Neural cell (in vitro differentiated cells): ENCODE measurements at regions not wholly inside any gene's neighbourhood (a gene's known extent, or its start where the extent isn't known, plus 50 kb on each side); places are given as distances from the start of the nearest gene placed in this dataset.

Experiments
- H2AFZ ChIP-seq: fragments of 200-600, 300-800 bp; sonication (generic), shearing (Covaris generic); 2 replicates; pipeline ENCODE4 v1.6.0; 2014; ENCODE audit warnings: low read depth, mild to moderate bottlenecking, antibody characterized with exemption, low read length, moderate library complexity
- H3F3A ChIP-seq: fragments of 200-600 bp; shearing (Covaris generic); 2 replicates; pipeline ENCODE4 v1.6.1; 2016; ENCODE audit warnings: mild to moderate bottlenecking, moderate library complexity, mixed read lengths, antibody characterized with exemption, low read length; ENCODE audit not compliant: insufficient read depth, poor library complexity, severe bottlenecking
- H3K27ac ChIP-seq: fragments of 200-600, 300-800 bp; sonication (generic), shearing (Covaris generic); 2 replicates; pipeline ENCODE4 v1.5.1; 2014; ENCODE audit warnings: mild to moderate bottlenecking, low read length, moderate library complexity
- H3K27me3 ChIP-seq: fragments of 300-800, 200-600 bp; sonication (generic), shearing (Covaris generic); 2 replicates; pipeline ENCODE4 v1.6.0; 2014; ENCODE audit warnings: mild to moderate bottlenecking, low read depth, low read length, moderate library complexity; ENCODE audit not compliant: insufficient read depth
- H3K36me3 ChIP-seq: fragments of 300-800, 200-600 bp; sonication (generic), shearing (Covaris generic); 2 replicates; pipeline ENCODE4 v1.5.1; 2014; ENCODE audit warnings: mild to moderate bottlenecking, antibody characterized with exemption, low read length, moderate library complexity; ENCODE audit not compliant: insufficient read depth
- H3K4me2 ChIP-seq: fragments of 300-800, 200-600 bp; sonication (generic), shearing (Covaris generic); 2 replicates; pipeline ENCODE4 v1.6.0; 2014; ENCODE audit warnings: mild to moderate bottlenecking, low read length
- H3K4me3 ChIP-seq: fragments of 300-800, 200-600 bp; sonication (generic), shearing (Covaris generic); 2 replicates; pipeline ENCODE4 v1.5.1; 2014; ENCODE audit warnings: mild to moderate bottlenecking, low read length, moderate library complexity
- H3K79me2 ChIP-seq: fragments of 200-600 bp; shearing (Covaris generic); replicated peaks from 2 replicates; pipeline ENCODE4 v1.6.0; 2014; ENCODE audit warnings: mild to moderate bottlenecking, low read length, moderate library complexity; ENCODE audit not compliant: insufficient read depth
- H3K9ac ChIP-seq: fragments of 300-800, 200-600 bp; sonication (generic), shearing (Covaris generic); 2 replicates; pipeline ENCODE4 v1.6.1; 2016; ENCODE audit warnings: mild to moderate bottlenecking, low read length, mixed read lengths
- H3K9me2 ChIP-seq: fragments of 200-600 bp; shearing (Covaris generic); 2 replicates; pipeline ENCODE4 v1.6.1; 2016; ENCODE audit warnings: mild to moderate bottlenecking, low read length, mixed read lengths; ENCODE audit not compliant: insufficient read depth
- H3K9me3 ChIP-seq: fragments of 200-600, 300-800 bp; sonication (generic), shearing (Covaris generic); 2 replicates; pipeline ENCODE4 v1.6.1; 2016; ENCODE audit warnings: mild to moderate bottlenecking, mixed run types, low read length, moderate library complexity, mixed read lengths
- H4K20me1 ChIP-seq: fragments of 200-600 bp; shearing (Covaris generic); 2 replicates; pipeline ENCODE4 v1.6.1; 2016; ENCODE audit warnings: mild to moderate bottlenecking, mixed run types; ENCODE audit not compliant: insufficient read depth
- EP300 ChIP-seq: fragments of 450-650 bp; conservative IDR thresholded peaks from 2 replicates; pipeline ENCODE4 v1.6.1; 2014; ENCODE audit warnings: antibody characterized with exemption, mild to moderate bottlenecking, moderate library complexity; ENCODE audit not compliant: poor library complexity, severe bottlenecking
- EZH2 ChIP-seq: fragments of 200-600, 300-800 bp; shearing (Covaris generic), sonication (generic); IDR thresholded peaks from 2 replicates; pipeline ENCODE4 v1.6.1; 2014; ENCODE audit warnings: antibody characterized with exemption, low read length, borderline replicate concordance, mild to moderate bottlenecking; ENCODE audit not compliant: insufficient read depth, poor library complexity, severe bottlenecking
- MXI1 ChIP-seq: fragments of 450-650 bp; conservative IDR thresholded peaks from 2 replicates; pipeline ENCODE4 v1.6.1; 2014; ENCODE audit warnings: antibody characterized with exemption, mild to moderate bottlenecking; ENCODE audit not compliant: poor library complexity, severe bottlenecking
- POLR2AphosphoS5 ChIP-seq: IDR thresholded peaks from 2 replicates; pipeline ENCODE4 v1.6.1; 2012
- RAD21 ChIP-seq: fragments of 450-650 bp; conservative IDR thresholded peaks from 2 replicates; pipeline ENCODE4 v1.6.1; 2014; ENCODE audit warnings: antibody characterized with exemption, mild to moderate bottlenecking, moderate library complexity
- SMC3 ChIP-seq: fragments of 450-650 bp; conservative IDR thresholded peaks from 2 replicates; pipeline ENCODE4 v1.6.1; 2014; ENCODE audit warnings: antibody characterized with exemption, mild to moderate bottlenecking, moderate library complexity; ENCODE audit not compliant: poor library complexity
- TAF1 ChIP-seq: IDR thresholded peaks from 2 replicates; pipeline ENCODE4 v1.6.1; 2012; ENCODE audit warnings: low read depth
- TF ChIP-seq, protein P1 (sequence below): IDR thresholded peaks from 2 replicates; pipeline ENCODE4 v1.6.1; 2012; ENCODE audit warnings: borderline replicate concordance
- TF ChIP-seq, protein P2 (sequence below): fragments of 450-650 bp; IDR thresholded peaks from 2 replicates; pipeline ENCODE4 v1.5.1; 2014; ENCODE audit warnings: antibody characterized with exemption, mild to moderate bottlenecking, moderate library complexity; ENCODE audit not compliant: poor library complexity, severe bottlenecking

DNA sequence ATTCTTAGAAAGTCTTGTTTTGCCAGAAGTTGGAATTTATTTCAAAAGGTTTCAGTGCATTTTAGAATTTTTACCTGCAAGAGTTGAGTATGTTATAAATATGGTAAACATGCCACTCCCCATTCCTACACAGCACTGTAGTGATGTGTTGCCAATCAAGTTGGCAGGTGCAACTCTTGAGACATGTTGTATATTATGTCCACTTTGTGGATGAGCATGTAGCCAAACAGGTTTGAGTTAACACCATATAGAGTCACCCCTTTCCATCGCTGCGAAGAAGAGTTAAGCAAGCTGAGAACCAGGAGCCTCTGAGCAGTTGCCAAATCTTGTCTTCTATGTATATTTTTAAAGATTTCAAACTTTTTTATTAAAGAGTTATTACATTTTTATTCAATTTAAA is 359.8 kb downstream of the LMO7 start:
- H3K27ac ChIP-seq, result no peak overlapping the region
- H3K9ac ChIP-seq, result no peak overlapping the region
- no peak overlapping the region for H3K4me3 ChIP-seq
- no peaks in the 10 kb centered on the region for H3K79me2 ChIP-seq
- no peaks in the 10 kb centered on the region for H3K9me2 ChIP-seq
- H3K27me3 ChIP-seq, result no peaks in the 10 kb centered on the region
- H2AFZ ChIP-seq, result no peak overlapping the region
- no peaks in the 10 kb centered on the region for H4K20me1 ChIP-seq
- H3K4me2 ChIP-seq, result no peak overlapping the region
- peaks cover 4% of the 10 kb centered on the region for H3F3A ChIP-seq
- TF ChIP-seq MXI1, result no peak
- TF ChIP-seq, protein P1, sequence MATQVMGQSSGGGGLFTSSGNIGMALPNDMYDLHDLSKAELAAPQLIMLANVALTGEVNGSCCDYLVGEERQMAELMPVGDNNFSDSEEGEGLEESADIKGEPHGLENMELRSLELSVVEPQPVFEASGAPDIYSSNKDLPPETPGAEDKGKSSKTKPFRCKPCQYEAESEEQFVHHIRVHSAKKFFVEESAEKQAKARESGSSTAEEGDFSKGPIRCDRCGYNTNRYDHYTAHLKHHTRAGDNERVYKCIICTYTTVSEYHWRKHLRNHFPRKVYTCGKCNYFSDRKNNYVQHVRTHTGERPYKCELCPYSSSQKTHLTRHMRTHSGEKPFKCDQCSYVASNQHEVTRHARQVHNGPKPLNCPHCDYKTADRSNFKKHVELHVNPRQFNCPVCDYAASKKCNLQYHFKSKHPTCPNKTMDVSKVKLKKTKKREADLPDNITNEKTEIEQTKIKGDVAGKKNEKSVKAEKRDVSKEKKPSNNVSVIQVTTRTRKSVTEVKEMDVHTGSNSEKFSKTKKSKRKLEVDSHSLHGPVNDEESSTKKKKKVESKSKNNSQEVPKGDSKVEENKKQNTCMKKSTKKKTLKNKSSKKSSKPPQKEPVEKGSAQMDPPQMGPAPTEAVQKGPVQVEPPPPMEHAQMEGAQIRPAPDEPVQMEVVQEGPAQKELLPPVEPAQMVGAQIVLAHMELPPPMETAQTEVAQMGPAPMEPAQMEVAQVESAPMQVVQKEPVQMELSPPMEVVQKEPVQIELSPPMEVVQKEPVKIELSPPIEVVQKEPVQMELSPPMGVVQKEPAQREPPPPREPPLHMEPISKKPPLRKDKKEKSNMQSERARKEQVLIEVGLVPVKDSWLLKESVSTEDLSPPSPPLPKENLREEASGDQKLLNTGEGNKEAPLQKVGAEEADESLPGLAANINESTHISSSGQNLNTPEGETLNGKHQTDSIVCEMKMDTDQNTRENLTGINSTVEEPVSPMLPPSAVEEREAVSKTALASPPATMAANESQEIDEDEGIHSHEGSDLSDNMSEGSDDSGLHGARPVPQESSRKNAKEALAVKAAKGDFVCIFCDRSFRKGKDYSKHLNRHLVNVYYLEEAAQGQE, result no peak
- no peak for TF ChIP-seq POLR2AphosphoS5
- TF ChIP-seq, protein P2, sequence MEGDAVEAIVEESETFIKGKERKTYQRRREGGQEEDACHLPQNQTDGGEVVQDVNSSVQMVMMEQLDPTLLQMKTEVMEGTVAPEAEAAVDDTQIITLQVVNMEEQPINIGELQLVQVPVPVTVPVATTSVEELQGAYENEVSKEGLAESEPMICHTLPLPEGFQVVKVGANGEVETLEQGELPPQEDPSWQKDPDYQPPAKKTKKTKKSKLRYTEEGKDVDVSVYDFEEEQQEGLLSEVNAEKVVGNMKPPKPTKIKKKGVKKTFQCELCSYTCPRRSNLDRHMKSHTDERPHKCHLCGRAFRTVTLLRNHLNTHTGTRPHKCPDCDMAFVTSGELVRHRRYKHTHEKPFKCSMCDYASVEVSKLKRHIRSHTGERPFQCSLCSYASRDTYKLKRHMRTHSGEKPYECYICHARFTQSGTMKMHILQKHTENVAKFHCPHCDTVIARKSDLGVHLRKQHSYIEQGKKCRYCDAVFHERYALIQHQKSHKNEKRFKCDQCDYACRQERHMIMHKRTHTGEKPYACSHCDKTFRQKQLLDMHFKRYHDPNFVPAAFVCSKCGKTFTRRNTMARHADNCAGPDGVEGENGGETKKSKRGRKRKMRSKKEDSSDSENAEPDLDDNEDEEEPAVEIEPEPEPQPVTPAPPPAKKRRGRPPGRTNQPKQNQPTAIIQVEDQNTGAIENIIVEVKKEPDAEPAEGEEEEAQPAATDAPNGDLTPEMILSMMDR, result no peak
- TF ChIP-seq EZH2, result no peak
- H3K9me3 ChIP-seq, result no peaks in the 10 kb centered on the region
- H3K36me3 ChIP-seq, result no peaks in the 10 kb centered on the region

DNA sequence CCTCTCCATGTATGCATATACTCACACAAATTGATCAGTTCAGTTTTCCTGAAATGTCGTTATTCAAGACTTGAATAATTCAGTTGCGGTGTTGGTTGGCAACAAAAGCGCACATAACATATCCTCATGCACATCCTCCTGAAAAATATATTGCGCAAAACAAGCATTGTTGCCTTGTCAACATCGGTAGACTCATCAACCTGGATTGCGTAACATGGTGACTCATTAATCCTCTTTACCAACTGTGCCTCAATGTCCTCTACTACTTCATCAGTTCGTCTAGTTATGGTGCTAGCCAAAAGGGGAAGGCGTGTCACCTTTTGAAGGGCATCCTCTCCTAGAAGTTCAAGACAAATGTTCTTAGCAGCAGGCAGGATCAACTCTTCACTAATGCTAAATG is 357.7 kb downstream of the LMO7 start:
- H3K4me2 ChIP-seq, result no peak overlapping the region
- H3K27ac ChIP-seq, result no peak overlapping the region
- H4K20me1 ChIP-seq, result no peaks in the 10 kb centered on the region
- no peaks in the 10 kb centered on the region for H3K36me3 ChIP-seq
- H3F3A ChIP-seq, result no peaks in the 10 kb centered on the region
- no peaks in the 10 kb centered on the region for H3K9me2 ChIP-seq
- H3K27me3 ChIP-seq, result no peaks in the 10 kb centered on the region
- no peak overlapping the region for H2AFZ ChIP-seq
- no peak overlapping the region for H3K4me3 ChIP-seq
- H3K9ac ChIP-seq, result no peak overlapping the region
- peaks cover 3% of the 10 kb centered on the region for H3K9me3 ChIP-seq
- no peaks in the 10 kb centered on the region for H3K79me2 ChIP-seq
- no peak for TF ChIP-seq EZH2
- no peak for TF ChIP-seq RAD21
- TF ChIP-seq MXI1, result no peak
- TF ChIP-seq, protein P1, result no peak
- TF ChIP-seq POLR2AphosphoS5, result no peak
- no peak for TF ChIP-seq SMC3
- TF ChIP-seq TAF1, result no peak
- TF ChIP-seq EP300, result no peak
- TF ChIP-seq, protein P2, result no peak
